HCT116 (cell line): ENCODE measurements at regions not wholly inside any gene's neighbourhood (a gene's known extent, or its start where the extent isn't known, plus 50 kb on each side); places are given as distances from the start of the nearest gene placed in this dataset.

ENCODE experiments used
- ATAC-seq: fragments of 200-7000 bp; cut with Tn5 transposase; 2 replicates; pipeline ENCODE4 v1.9.1; 2020; ENCODE audit warnings: mild to moderate bottlenecking, moderate library complexity
- BruUV-seq: library from RNA; stranded (reverse); fragments of 400-500 nt; replicated peaks from 2 replicates; lab custom pipeline; 2021; lab: Mats Ljungman, UMichigan
- CTCF ChIA-PET: fragments of 300-600 bp; sonication (Branson Sonifier 250); formaldehyde crosslinking; loops from one replicate; lab custom pipeline; 2021; ENCODE audit warnings: antibody characterized with exemption; lab: Charles Lee
- POLR2A ChIA-PET: fragments of 300-600, 350-600 bp; sonication (Branson Sonifier 250); formaldehyde crosslinking; loops from one replicate; lab custom pipeline; 2021; ENCODE audit warnings: antibody characterized with exemption; lab: Charles Lee
- RAD21 ChIA-PET, 2 experiments: fragments of 300-600 bp; sonication (Branson Sonifier 250); formaldehyde crosslinking; loops; one replicate each; lab custom pipeline; 2023; ENCODE audit warnings: low total read pairs in 2 of 2; ENCODE audit not compliant: uncharacterized antibody in 2 of 2, unreplicated experiment in 2 of 2, low non-redundant PET in 1 of 2; lab: Charles Lee
- DNase-seq: peaks from one replicate; pipeline ENCODE4 v3.0.0-alpha.2; 2010; ENCODE audit warnings: low read depth, low spot score
- H2AFZ ChIP-seq: fragments of 200-600 bp; shearing (Covaris generic), sonication (generic); 2 replicates; pipeline ENCODE4 v1.6.1; 2017; ENCODE audit warnings: low read depth, mixed run types, mixed read lengths, antibody characterized with exemption, low read length; ENCODE audit not compliant: poor library complexity, severe bottlenecking
- H3K27ac ChIP-seq: 2 replicates; pipeline ENCODE4 v1.5.1; 2012; ENCODE audit warnings: low read depth, low read length
- H3K27me3 ChIP-seq: fragments of 200-600 bp; sonication (generic); 2 replicates; pipeline ENCODE4 v1.6.1; 2016; ENCODE audit warnings: mixed run types, low read length, mixed read lengths; ENCODE audit not compliant: insufficient read depth
- H3K36me3 ChIP-seq, 2 experiments: fragments of 200-500 bp in 1 of 2; fragments of 200-600 bp in 1 of 2; sonication (Bioruptor generic) in 1 of 2; sonication (generic) in 1 of 2; 2 replicates each; pipeline versions ENCODE4 v1.5.1 to v1.6.1; 2014 to 2016; ENCODE audit warnings: low read length in 2 of 2, inconsistent platforms in 1 of 2, mixed read lengths in 1 of 2, mixed run types in 1 of 2; ENCODE audit not compliant: insufficient read depth in 2 of 2, control insufficient read depth in 1 of 2
- H3K4me1 ChIP-seq, 2 experiments: fragments of 200-600 bp in 1 of 2; sonication (generic) in 1 of 2; 2 replicates each; pipeline versions ENCODE4 v1.5.1 to v1.6.1; 2012 to 2017; ENCODE audit warnings: low read length in 2 of 2, inconsistent platforms in 1 of 2, mild to moderate bottlenecking in 1 of 2, mixed read lengths in 1 of 2, mixed run types in 1 of 2, moderate library complexity in 1 of 2; ENCODE audit not compliant: insufficient read depth in 2 of 2, control insufficient read depth in 1 of 2
- H3K4me2 ChIP-seq: fragments of 200-600 bp; sonication (generic); 2 replicates; pipeline ENCODE4 v1.6.1; 2017; ENCODE audit warnings: mixed run types, low read length, mixed read lengths
- H3K4me3 ChIP-seq, 2 experiments: fragments of 200-600 bp in 1 of 2; sonication (generic) in 1 of 2; replicated peaks in 1 of 2; 2 replicates each; pipeline ENCODE4 v1.5.1; 2011 to 2016; ENCODE audit warnings: low read length in 2 of 2, control low read depth in 1 of 2, low read depth in 1 of 2, mild to moderate bottlenecking in 1 of 2, mixed read lengths in 1 of 2, mixed run types in 1 of 2
- H3K79me2 ChIP-seq: fragments of 200-600 bp; sonication (generic); 2 replicates; pipeline ENCODE4 v1.6.1; 2017; ENCODE audit warnings: mild to moderate bottlenecking, mixed run types, low read length, moderate library complexity, mixed read lengths; ENCODE audit not compliant: insufficient read depth
- H3K9ac ChIP-seq: fragments of 200-600 bp; sonication (generic); 2 replicates; pipeline ENCODE4 v1.6.1; 2016; ENCODE audit warnings: low read length, mixed read lengths
- H3K9me2 ChIP-seq: fragments of 200-600 bp; sonication (generic), shearing (Covaris generic); 2 replicates; pipeline ENCODE4 v1.6.1; 2017; ENCODE audit warnings: mixed run types, mild to moderate bottlenecking, moderate library complexity; ENCODE audit not compliant: insufficient read depth
- H3K9me3 ChIP-seq, 2 experiments: fragments of 200-500 bp in 1 of 2; fragments of 200-600 bp in 1 of 2; sonication (Bioruptor generic) in 1 of 2; sonication (generic) in 1 of 2; 2 replicates each; pipeline ENCODE4 v1.6.1; 2014 to 2017; ENCODE audit warnings: low read length in 2 of 2, mixed read lengths in 2 of 2, inconsistent platforms in 1 of 2, low read depth in 1 of 2, mild to moderate bottlenecking in 1 of 2, mixed run types in 1 of 2, moderate library complexity in 1 of 2; ENCODE audit not compliant: control insufficient read depth in 1 of 2, insufficient read depth in 1 of 2
- H4K20me1 ChIP-seq: fragments of 200-600 bp; sonication (generic), shearing (Covaris generic); 2 replicates; pipeline ENCODE4 v1.6.1; 2017; ENCODE audit warnings: mixed run types, mild to moderate bottlenecking, moderate library complexity; ENCODE audit not compliant: insufficient read depth
- CEBPB ChIP-seq: IDR thresholded peaks from 2 replicates; pipeline ENCODE4 v1.6.1; 2012; ENCODE audit warnings: low read depth
- EGR1 ChIP-seq: IDR thresholded peaks from 2 replicates; pipeline ENCODE4 v1.6.1; 2012; ENCODE audit warnings: low read depth
- FOSL1 ChIP-seq: IDR thresholded peaks from 2 replicates; pipeline ENCODE4 v1.6.1; 2012; ENCODE audit warnings: low read depth
- JUND ChIP-seq: IDR thresholded peaks from 2 replicates; pipeline ENCODE4 v1.6.1; 2012
- MAX ChIP-seq: IDR thresholded peaks from 2 replicates; pipeline ENCODE4 v1.6.1; 2012
- RAD21 ChIP-seq: IDR thresholded peaks from 2 replicates; pipeline ENCODE4 v1.6.1; 2012; ENCODE audit warnings: low read depth, mild to moderate bottlenecking
- REST ChIP-seq: IDR thresholded peaks from 2 replicates; pipeline ENCODE4 v1.6.1; 2012; ENCODE audit warnings: low read depth
- SIN3A ChIP-seq: IDR thresholded peaks from 2 replicates; pipeline ENCODE4 v1.6.1; 2012; ENCODE audit warnings: low read depth
- SP1 ChIP-seq: IDR thresholded peaks from 2 replicates; pipeline ENCODE4 v1.6.1; 2012; ENCODE audit warnings: low read depth
- TCF7L2 ChIP-seq: IDR thresholded peaks from 2 replicates; pipeline ENCODE4 v1.7.0; 2011; ENCODE audit warnings: borderline replicate concordance, inconsistent platforms; ENCODE audit not compliant: insufficient read depth, insufficient read length; ENCODE audit errors: extremely low read depth
- intact Hi-C: fragments of 100-400 bp; cut with micrococcal nuclease; formaldehyde crosslinking; loops from 2 replicates; pipeline ENCODE4 v1.10.0; 2022
- TF ChIP-seq, protein P1 (sequence below): IDR thresholded peaks from 2 replicates; pipeline ENCODE4 v1.6.1; 2012
- TF ChIP-seq, protein P2 (sequence below), 3 experiments: fragments of 200-600 bp in 1 of 3; sonication (generic) in 1 of 3; IDR thresholded peaks in 2 of 3; conservative IDR thresholded peaks in 1 of 3; 2 replicates each; pipeline ENCODE4 v1.5.1; 2012 to 2017; ENCODE audit warnings: low read depth in 2 of 3, low read length in 2 of 3, antibody characterized with exemption in 1 of 3, borderline replicate concordance in 1 of 3, control low read depth in 1 of 3, mild to moderate bottlenecking in 1 of 3, mixed read lengths in 1 of 3, mixed run types in 1 of 3, moderate library complexity in 1 of 3; ENCODE audit not compliant: insufficient read depth in 1 of 3

- DNase-seq (no peak), ATAC-seq (no peak)
- POLR2A ChIA-PET = no interaction called here
- Histone ChIP-seq H3K36me3 (no peaks in the 10 kb centered on the region), H3K9ac (no peak overlapping the region), H3K27ac (no peak overlapping the region), H3K4me1 (peaks cover 0 to 3% of the 10 kb centered on the region in 2 experiments; a peak in 1 of 4 replicates), H3K4me3 (no peak overlapping the region), H3K4me2 (no peak overlapping the region), H3K79me2 (no peaks in the 10 kb centered on the region), H2AFZ (no peak overlapping the region), H3K27me3 (no peaks in the 10 kb centered on the region), H3K9me3 (no peaks in the 10 kb centered on the region), H3K9me2 (no peaks in the 10 kb centered on the region), H4K20me1 (no peaks in the 10 kb centered on the region)
- TF ChIP-seq, protein P1, sequence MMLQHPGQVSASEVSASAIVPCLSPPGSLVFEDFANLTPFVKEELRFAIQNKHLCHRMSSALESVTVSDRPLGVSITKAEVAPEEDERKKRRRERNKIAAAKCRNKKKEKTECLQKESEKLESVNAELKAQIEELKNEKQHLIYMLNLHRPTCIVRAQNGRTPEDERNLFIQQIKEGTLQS = no peak
- CTCF ChIA-PET = no interaction called here
- RAD21 ChIA-PET = no interaction called here
- no TSS peak for BruUV-seq
- intact Hi-C loops = no loop called here
These were observed 185.9 kb downstream of the CRPPA start for GRCh38 chr7:16235147-16236114.

DNA sequence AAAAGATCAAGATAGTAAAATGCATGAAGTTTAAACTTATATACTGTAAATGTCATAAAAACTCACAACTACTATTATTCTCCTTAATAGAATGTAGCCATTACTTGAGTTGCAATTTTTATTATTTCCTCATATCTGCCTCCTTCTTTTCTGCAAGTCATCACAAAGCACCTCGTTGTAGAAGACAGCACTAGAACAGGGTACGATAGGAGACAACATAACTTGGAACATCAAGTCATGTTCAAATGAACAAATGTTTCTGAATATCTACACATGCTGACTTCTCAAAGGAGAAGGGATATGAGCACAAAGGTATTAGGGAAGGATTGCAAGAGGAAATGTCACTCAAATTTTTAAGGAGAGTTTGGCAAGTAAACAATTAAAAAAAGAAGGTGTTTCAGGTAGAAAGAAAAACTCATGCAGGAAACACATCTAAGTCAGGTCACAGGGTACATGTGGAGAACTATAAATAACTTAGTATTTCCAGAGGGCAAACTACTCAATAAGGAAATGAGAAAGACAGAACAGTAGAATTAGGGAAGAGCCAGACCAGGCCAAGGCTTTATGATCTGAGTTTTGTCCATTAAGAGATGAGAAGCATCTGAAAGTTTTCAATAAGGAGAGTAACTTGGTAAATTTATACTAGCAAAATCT is 186.7 kb downstream of the CRPPA start:
- Histone ChIP-seq H3K4me3 (no peak overlapping the region), H3K9me3 (no peaks in the 10 kb centered on the region), H3K4me1 (peaks cover 0 to 3% of the 10 kb centered on the region in 2 experiments; a peak in 1 of 4 replicates), H3K79me2 (no peaks in the 10 kb centered on the region), H4K20me1 (no peaks in the 10 kb centered on the region), H3K9ac (no peak overlapping the region), H3K27ac (no peak overlapping the region), H3K27me3 (no peaks in the 10 kb centered on the region), H3K4me2 (no peak overlapping the region), H3K36me3 (no peaks in the 10 kb centered on the region), H2AFZ (peak overlapping the region; percentile 42), H3K9me2 (no peaks in the 10 kb centered on the region)
- ChIA-PET CTCF (no interaction called here), RAD21 (no interaction called here), POLR2A (no interaction called here)
- BruUV-seq = no TSS peak
- intact Hi-C loops = no loop called here
- DNase-seq (no peak), ATAC-seq (no peak)
- TF ChIP-seq JUND = no peak
- no peak for TF ChIP-seq REST
- TF ChIP-seq MAX = no peak
- no peak for TF ChIP-seq CEBPB
- TF ChIP-seq, protein P2, sequence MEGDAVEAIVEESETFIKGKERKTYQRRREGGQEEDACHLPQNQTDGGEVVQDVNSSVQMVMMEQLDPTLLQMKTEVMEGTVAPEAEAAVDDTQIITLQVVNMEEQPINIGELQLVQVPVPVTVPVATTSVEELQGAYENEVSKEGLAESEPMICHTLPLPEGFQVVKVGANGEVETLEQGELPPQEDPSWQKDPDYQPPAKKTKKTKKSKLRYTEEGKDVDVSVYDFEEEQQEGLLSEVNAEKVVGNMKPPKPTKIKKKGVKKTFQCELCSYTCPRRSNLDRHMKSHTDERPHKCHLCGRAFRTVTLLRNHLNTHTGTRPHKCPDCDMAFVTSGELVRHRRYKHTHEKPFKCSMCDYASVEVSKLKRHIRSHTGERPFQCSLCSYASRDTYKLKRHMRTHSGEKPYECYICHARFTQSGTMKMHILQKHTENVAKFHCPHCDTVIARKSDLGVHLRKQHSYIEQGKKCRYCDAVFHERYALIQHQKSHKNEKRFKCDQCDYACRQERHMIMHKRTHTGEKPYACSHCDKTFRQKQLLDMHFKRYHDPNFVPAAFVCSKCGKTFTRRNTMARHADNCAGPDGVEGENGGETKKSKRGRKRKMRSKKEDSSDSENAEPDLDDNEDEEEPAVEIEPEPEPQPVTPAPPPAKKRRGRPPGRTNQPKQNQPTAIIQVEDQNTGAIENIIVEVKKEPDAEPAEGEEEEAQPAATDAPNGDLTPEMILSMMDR (IDR thresholded peaks at IDR 0.05 in 2 of 3, conservative IDR thresholded peaks at IDR 0.05 in 1 of 3; ENCODE audit: borderline replicate concordance in 1 of 3, insufficient read depth in 1 of 3, low read depth in 2 of 3, low read length in 2 of 3) = no peak
- no peak for TF ChIP-seq SIN3A
- TF ChIP-seq TCF7L2 = no peak
- no peak for TF ChIP-seq FOSL1
- no peak for TF ChIP-seq SP1
- TF ChIP-seq EGR1 = no peak
- no peak for TF ChIP-seq RAD21
